ENCODE measurements at regions not wholly inside any gene's neighbourhood (a gene's known extent, or its start where the extent isn't known, plus 50 kb on each side); places are given as distances from the start of the nearest gene placed in this dataset.
"Not testable (repeated sequence)": the region's sequence is repeated elsewhere in the genome, so short reads cannot be mapped to it uniquely, and the experiment has no call there.

DNA sequence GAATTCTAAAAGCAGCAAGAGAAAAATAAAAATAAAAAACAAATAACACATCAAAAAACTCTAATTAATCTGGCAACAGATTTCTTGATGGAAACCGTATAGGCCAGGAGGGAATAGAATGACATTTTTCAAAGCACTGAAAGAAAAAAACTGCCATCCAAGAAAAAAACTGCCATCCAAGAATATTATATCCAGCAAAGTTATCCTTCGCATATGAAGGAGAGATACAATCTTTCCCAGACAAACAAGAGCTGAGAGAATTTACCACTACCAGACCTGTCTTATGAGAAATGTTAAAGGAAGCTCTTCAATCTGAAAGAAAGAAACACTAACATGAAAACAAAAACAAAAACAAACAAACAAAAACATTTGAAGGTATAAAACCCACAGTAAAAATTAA is 214.8 kb downstream of the EMP1 start:
- H3K27me3 Mint-ChIP-seq (ENCODE audit: unreplicated experiment): peaks cover 44% of the 10 kb centered on the region
- DNase-seq (ENCODE audit: extremely low spot score, unreplicated experiment): no peak
- peaks cover 16% of the 10 kb centered on the region for H3K9me3 Mint-ChIP-seq (ENCODE audit: unreplicated experiment)
- H3K4me3 Mint-ChIP-seq (ENCODE audit: unreplicated experiment): no peak overlapping the region
- H3K36me3 Mint-ChIP-seq (ENCODE audit: unreplicated experiment): no peaks in the 10 kb centered on the region
- no peak overlapping the region for H3K27ac Mint-ChIP-seq (ENCODE audit: unreplicated experiment)
- H3K4me1 Mint-ChIP-seq (ENCODE audit: unreplicated experiment): no peaks in the 10 kb centered on the region
- TF ChIP-seq, protein P1, sequence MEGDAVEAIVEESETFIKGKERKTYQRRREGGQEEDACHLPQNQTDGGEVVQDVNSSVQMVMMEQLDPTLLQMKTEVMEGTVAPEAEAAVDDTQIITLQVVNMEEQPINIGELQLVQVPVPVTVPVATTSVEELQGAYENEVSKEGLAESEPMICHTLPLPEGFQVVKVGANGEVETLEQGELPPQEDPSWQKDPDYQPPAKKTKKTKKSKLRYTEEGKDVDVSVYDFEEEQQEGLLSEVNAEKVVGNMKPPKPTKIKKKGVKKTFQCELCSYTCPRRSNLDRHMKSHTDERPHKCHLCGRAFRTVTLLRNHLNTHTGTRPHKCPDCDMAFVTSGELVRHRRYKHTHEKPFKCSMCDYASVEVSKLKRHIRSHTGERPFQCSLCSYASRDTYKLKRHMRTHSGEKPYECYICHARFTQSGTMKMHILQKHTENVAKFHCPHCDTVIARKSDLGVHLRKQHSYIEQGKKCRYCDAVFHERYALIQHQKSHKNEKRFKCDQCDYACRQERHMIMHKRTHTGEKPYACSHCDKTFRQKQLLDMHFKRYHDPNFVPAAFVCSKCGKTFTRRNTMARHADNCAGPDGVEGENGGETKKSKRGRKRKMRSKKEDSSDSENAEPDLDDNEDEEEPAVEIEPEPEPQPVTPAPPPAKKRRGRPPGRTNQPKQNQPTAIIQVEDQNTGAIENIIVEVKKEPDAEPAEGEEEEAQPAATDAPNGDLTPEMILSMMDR (IDR thresholded peaks at IDR 0.05): no peak

DNA sequence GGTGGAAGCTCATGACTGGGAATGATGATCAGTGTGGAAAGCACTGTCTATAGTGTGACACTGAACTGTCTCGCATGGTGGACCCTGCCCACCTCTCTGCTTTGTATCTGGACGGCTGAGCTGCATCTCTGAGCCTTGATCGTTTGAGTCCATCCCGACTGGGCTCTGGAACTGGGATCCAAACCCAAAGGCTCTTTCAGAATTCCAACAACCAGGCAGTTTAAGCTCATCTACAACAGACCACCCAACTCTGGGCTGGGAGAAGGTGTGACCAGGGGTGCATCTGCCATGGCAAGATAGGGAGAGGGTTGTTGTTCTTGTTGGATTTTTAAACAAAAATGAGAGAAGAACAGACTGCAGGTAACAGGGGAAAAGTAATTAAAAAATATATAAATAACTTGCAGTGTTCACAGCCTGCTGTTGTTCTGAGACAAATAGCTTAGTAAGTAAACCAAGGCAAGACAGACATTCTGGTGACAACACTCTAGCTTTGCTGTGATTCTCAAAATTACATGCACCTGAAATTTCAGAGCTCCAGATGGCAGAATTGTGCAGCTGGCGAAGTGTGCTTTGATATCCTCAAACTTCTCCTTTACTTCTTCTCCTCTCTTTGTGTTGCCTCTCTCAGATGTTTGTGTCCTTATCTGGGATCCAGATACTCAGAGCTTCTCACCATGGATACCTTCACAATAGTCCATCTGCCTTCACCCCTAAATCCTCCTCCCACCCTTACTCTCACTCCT is 209.6 kb downstream of the EMP1 start:
- peaks cover 15% of the 10 kb centered on the region for H3K27me3 Mint-ChIP-seq (ENCODE audit: unreplicated experiment)
- H3K27ac Mint-ChIP-seq (ENCODE audit: unreplicated experiment): no peak overlapping the region
- no peak overlapping the region for H3K4me3 Mint-ChIP-seq (ENCODE audit: unreplicated experiment)
- TF ChIP-seq, protein P1 (IDR thresholded peaks at IDR 0.05): no peak
- no peaks in the 10 kb centered on the region for H3K36me3 Mint-ChIP-seq (ENCODE audit: unreplicated experiment)
- DNase-seq (ENCODE audit: extremely low spot score, unreplicated experiment): no peak
- peaks cover 11% of the 10 kb centered on the region for H3K9me3 Mint-ChIP-seq (ENCODE audit: unreplicated experiment)
- no peaks in the 10 kb centered on the region for H3K4me1 Mint-ChIP-seq (ENCODE audit: unreplicated experiment)

DNA sequence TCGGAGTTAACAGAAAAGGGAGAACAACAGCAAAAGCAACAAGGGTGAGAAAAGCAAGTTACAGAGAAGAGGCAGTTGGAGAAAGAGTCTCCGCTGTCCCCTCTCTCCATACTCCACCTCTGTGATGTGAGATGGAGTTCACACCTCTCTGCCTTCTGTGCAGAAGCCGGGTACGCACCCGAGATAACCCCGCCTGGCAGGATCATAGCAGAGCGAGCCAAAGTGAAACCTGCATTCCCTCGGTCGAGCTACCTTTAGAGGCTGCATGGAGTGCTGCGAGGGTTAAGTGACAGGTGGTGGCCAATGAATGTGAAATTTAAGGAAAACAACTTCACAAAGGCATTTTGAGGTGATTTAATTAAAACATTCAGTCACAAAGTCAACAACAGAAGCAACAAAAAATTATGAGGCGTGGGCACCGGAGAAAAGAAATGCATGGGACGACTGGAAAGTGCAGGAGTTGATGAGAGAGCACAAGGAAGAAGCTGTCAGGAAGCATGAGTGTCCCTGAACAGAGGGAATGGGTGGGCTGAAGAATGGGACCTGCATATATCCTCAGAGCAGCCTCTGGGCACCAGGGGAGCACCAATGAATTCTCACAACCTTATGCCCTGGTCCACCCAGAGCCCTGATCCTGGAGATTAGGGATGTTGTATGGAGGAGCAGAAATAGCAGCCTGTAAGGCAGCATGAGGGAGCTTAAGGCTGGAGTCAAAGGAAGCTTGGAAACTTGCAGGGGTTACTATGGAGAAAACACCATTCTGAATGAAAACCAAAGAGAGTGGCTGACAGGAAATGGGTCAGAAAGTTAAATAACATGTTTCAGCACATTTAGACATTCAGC is 208.3 kb downstream of the EMP1 start:
- Mint-ChIP-seq H3K27ac (ENCODE audit: unreplicated experiment) (no peak overlapping the region), H3K4me1 (ENCODE audit: unreplicated experiment) (no peaks in the 10 kb centered on the region), H3K4me3 (ENCODE audit: unreplicated experiment) (no peak overlapping the region), H3K9me3 (ENCODE audit: unreplicated experiment) (peaks cover 3% of the 10 kb centered on the region), H3K36me3 (ENCODE audit: unreplicated experiment) (no peaks in the 10 kb centered on the region), H3K27me3 (ENCODE audit: unreplicated experiment) (peaks cover 12% of the 10 kb centered on the region)
- no peak for DNase-seq (ENCODE audit: extremely low spot score, unreplicated experiment)
- TF ChIP-seq, protein P1 (IDR thresholded peaks at IDR 0.05): no peak

DNA sequence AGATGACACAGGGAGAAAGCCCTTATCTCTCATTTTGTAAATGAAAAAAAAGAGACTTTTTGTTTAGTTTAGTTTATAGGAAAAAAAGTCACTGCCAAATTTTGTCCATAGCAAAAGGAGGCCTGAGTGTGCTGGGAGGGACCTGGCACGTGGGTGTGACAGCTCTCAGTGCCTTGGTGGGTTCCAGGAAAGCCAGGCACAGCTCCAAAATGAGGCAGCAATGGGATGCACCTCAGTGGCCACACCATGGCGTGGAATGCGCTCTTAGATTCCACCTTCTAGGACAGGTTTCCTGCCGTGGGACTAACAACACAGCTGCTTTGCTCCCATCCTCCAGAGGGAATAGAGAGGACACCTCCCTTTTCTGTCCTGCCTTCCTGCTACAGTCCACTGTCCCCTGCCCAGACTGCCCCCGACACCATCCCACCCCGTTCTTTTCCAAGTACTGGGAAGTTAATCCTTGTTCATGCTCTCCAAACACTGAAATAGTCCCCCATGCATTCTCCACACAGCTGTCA is 207.6 kb downstream of the EMP1 start:
- TF ChIP-seq, protein P1 (IDR thresholded peaks at IDR 0.05): no peak
- no peaks in the 10 kb centered on the region for H3K4me1 Mint-ChIP-seq (ENCODE audit: unreplicated experiment)
- H3K27me3 Mint-ChIP-seq (ENCODE audit: unreplicated experiment): peaks cover 12% of the 10 kb centered on the region

DNA sequence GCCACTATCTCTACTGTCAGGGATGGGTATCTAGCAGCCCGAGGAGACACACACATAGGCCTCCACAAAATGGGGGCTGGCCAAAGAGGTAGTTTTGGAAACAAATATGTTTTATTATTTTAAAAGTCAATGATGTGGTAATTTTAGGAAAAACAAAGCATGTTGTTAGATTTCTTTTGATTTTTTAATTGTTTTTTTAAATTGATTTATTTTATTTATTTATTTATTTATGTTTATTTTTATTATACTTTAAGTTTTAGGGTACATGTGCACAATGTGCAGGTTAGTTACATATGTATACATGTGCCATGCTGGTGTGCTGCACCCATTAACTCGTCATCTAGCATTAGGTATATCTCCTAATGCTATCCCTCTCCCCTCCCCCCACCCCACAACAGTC is 194.8 kb downstream of the EMP1 start:
- not testable (repeated sequence) for DNase-seq (ENCODE audit: extremely low spot score, unreplicated experiment); H3K4me3 Mint-ChIP-seq (ENCODE audit: unreplicated experiment); H3K27ac Mint-ChIP-seq (ENCODE audit: unreplicated experiment); H3K4me1 Mint-ChIP-seq (ENCODE audit: unreplicated experiment); H3K27me3 Mint-ChIP-seq (ENCODE audit: unreplicated experiment); H3K9me3 Mint-ChIP-seq (ENCODE audit: unreplicated experiment); H3K36me3 Mint-ChIP-seq (ENCODE audit: unreplicated experiment)

More for the DNA sequence above, 207.6 kb downstream of the EMP1 start:
- Mint-ChIP-seq H3K36me3 (ENCODE audit: unreplicated experiment) (no peaks in the 10 kb centered on the region), H3K9me3 (ENCODE audit: unreplicated experiment) (peaks cover 3% of the 10 kb centered on the region), H3K27ac (ENCODE audit: unreplicated experiment) (no peak overlapping the region), H3K4me3 (ENCODE audit: unreplicated experiment) (no peak overlapping the region)
- no peak for DNase-seq (ENCODE audit: extremely low spot score, unreplicated experiment)

Measured in osteocyte (in vitro differentiated cells).